Keratinocyte (primary cell): ENCODE measurements at regions not wholly inside any gene's neighbourhood (a gene's known extent, or its start where the extent isn't known, plus 50 kb on each side); places are given as distances from the start of the nearest gene placed in this dataset.

Experiments
- DNase-seq: peaks from one replicate; pipeline ENCODE4 v3.0.0-alpha.2; 2011; ENCODE audit warnings: low read depth, missing footprints, low spot score
- FAIRE-seq: peaks from 2 replicates; lab custom pipeline; 2011; peaks lifted over from hg19 to GRCh38; lab: Jason Lieb, UNC
- H2AFZ ChIP-seq: 2 replicates; pipeline ENCODE4 v1.6.0; 2012; ENCODE audit warnings: low read length, control low read depth, inconsistent platforms; ENCODE audit not compliant: control insufficient read depth
- H3K27ac ChIP-seq: 2 replicates; pipeline ENCODE4 v1.5.1; 2011; ENCODE audit warnings: low read length; ENCODE audit not compliant: control insufficient read depth, insufficient read depth
- H3K27me3 ChIP-seq: 3 replicates; pipeline ENCODE4 v1.6.0; 2011; ENCODE audit warnings: low read length; ENCODE audit not compliant: control insufficient read depth, insufficient read depth; ENCODE audit errors: extremely low read depth
- H3K36me3 ChIP-seq, 2 experiments: 2 replicates in 1 of 2; 3 replicates in 1 of 2; pipeline ENCODE4 v1.5.1; 2011; ENCODE audit warnings: low read length in 2 of 2, mild to moderate bottlenecking in 1 of 2; ENCODE audit not compliant: control insufficient read depth in 2 of 2, insufficient read depth in 2 of 2; ENCODE audit errors: extremely low read depth in 1 of 2
- H3K4me1 ChIP-seq: 3 replicates; pipeline ENCODE4 v1.5.1; 2011; ENCODE audit warnings: low read length; ENCODE audit not compliant: control insufficient read depth, insufficient read depth; ENCODE audit errors: extremely low read depth
- H3K4me2 ChIP-seq: 3 replicates; pipeline ENCODE4 v1.6.0; 2011; ENCODE audit warnings: low read depth, low read length; ENCODE audit not compliant: control insufficient read depth, insufficient read depth; ENCODE audit errors: extremely low read depth
- H3K4me3 ChIP-seq, 3 experiments: fragments of 200-600 bp in 1 of 3; sonication (generic) in 1 of 3; 2 replicates in 2 of 3; 3 replicates in 1 of 3; pipeline ENCODE4 v1.5.1; 2011 to 2016; ENCODE audit warnings: low read length in 3 of 3, mild to moderate bottlenecking in 3 of 3, control low read depth in 2 of 3, inconsistent platforms in 1 of 3, low read depth in 1 of 3, mixed read lengths in 1 of 3, mixed run types in 1 of 3, moderate library complexity in 1 of 3; ENCODE audit not compliant: control insufficient read depth in 2 of 3, insufficient read depth in 2 of 3; ENCODE audit errors: extremely low read depth in 1 of 3
- H3K79me2 ChIP-seq: 2 replicates; pipeline ENCODE4 v1.6.0; 2012; ENCODE audit warnings: low read length; ENCODE audit not compliant: control insufficient read depth, insufficient read depth
- H3K9ac ChIP-seq: 3 replicates; pipeline ENCODE4 v1.6.0; 2011; ENCODE audit warnings: low read length; ENCODE audit not compliant: control insufficient read depth, insufficient read depth; ENCODE audit errors: extremely low read depth
- H3K9me1 ChIP-seq: 3 replicates; pipeline ENCODE4 v1.6.0; 2011; ENCODE audit warnings: low read length; ENCODE audit not compliant: control insufficient read depth, insufficient read depth; ENCODE audit errors: extremely low read depth
- H3K9me3 ChIP-seq: 2 replicates; pipeline ENCODE4 v1.5.1; 2012; ENCODE audit warnings: low read depth, low read length; ENCODE audit not compliant: control insufficient read depth
- H4K20me1 ChIP-seq: 3 replicates; pipeline ENCODE4 v1.6.0; 2011; ENCODE audit warnings: low read length; ENCODE audit not compliant: control insufficient read depth, insufficient read depth; ENCODE audit errors: extremely low read depth
- EZH2 ChIP-seq: IDR thresholded peaks from one replicate; pipeline ENCODE4 v1.6.1; 2012; ENCODE audit warnings: inconsistent platforms, mild to moderate bottlenecking, low read length, moderate library complexity
- dilution Hi-C: fragments of 300-500 bp; cut with MboI; formaldehyde crosslinking; loops from one replicate; pipeline ENCODE4 v1.7.0; 2020; ENCODE audit warnings: low sequenced_read_pairs; ENCODE audit not compliant: extremely low pct_ligation_motif_present
- TF ChIP-seq, protein P1 (sequence below), 3 experiments: IDR thresholded peaks in 1 of 3; conservative IDR thresholded peaks in 1 of 3; optimal IDR thresholded peaks in 1 of 3; 2 replicates in 2 of 3; 3 replicates in 1 of 3; pipeline versions ENCODE3 to v1.5.1; 2011; ENCODE audit warnings: low read length in 3 of 3, mild to moderate bottlenecking in 3 of 3, moderate library complexity in 2 of 3, control low read depth in 1 of 3, inconsistent platforms in 1 of 3; ENCODE audit not compliant: insufficient read depth in 2 of 3; ENCODE audit errors: extremely low read depth in 1 of 3

DNA sequence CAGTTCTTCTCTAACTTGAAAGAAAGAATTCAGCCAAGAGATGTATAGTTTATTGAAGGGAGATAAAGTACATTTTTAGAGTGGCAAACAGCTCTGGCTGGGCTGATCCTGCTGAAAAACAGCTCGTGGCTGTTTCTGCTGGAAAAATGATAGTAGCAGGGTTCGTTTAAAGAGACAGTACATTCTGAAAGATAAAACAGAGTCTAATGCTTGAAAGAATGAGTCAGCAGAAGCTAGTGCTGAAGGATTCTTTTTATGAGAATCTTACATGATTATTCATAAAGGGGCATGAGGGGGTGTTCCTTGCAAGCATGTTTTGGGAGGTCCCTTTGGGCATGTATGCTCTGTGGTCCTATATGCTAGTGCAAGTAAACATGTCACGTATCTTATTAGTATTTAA, 790.0 kb downstream of the PCDH18 start:
- Histone ChIP-seq H3K27ac (no peak overlapping the region), H3K4me2 (no peak overlapping the region), H3K79me2 (no peaks in the 10 kb centered on the region), H3K9ac (no peak overlapping the region), H4K20me1 (no peaks in the 10 kb centered on the region), H3K9me1 (no peaks in the 10 kb centered on the region), H2AFZ (no peak overlapping the region), H3K36me3 (no peaks in the 10 kb centered on the region), H3K27me3 (no peaks in the 10 kb centered on the region), H3K4me1 (no peaks in the 10 kb centered on the region), H3K4me3 (no peak overlapping the region), H3K9me3 (no peaks in the 10 kb centered on the region)
- DNase-seq (no peak), FAIRE-seq (no peak)
- dilution Hi-C loops: no loop called here
- TF ChIP-seq, protein P1, sequence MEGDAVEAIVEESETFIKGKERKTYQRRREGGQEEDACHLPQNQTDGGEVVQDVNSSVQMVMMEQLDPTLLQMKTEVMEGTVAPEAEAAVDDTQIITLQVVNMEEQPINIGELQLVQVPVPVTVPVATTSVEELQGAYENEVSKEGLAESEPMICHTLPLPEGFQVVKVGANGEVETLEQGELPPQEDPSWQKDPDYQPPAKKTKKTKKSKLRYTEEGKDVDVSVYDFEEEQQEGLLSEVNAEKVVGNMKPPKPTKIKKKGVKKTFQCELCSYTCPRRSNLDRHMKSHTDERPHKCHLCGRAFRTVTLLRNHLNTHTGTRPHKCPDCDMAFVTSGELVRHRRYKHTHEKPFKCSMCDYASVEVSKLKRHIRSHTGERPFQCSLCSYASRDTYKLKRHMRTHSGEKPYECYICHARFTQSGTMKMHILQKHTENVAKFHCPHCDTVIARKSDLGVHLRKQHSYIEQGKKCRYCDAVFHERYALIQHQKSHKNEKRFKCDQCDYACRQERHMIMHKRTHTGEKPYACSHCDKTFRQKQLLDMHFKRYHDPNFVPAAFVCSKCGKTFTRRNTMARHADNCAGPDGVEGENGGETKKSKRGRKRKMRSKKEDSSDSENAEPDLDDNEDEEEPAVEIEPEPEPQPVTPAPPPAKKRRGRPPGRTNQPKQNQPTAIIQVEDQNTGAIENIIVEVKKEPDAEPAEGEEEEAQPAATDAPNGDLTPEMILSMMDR (optimal IDR thresholded peaks at IDR 0.05 in 1 of 3, IDR thresholded peaks at IDR 0.05 in 1 of 3, conservative IDR thresholded peaks at IDR 0.05 in 1 of 3; ENCODE audit: extremely low read depth in 1 of 3, insufficient read depth in 2 of 3, low read length in 3 of 3): no peak
- no peak for TF ChIP-seq EZH2

DNA sequence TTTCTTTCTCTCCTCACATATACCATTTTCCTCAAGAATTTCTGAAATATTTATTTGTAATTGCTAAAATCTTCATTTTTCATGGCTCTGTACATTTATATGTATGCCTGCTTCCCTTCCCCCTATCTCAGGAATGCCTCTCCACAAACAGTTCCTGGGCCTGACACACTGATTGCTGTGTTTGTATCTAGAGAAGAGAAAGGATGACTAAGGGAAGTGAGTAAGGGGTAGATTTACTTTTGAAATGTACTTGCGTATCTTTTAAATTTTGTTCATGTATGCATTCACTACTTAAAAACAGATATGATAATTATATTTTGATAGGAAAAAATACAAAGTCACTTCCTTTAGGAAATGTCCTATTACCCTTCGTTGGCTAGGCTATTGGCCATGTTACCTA, 790.8 kb downstream of the PCDH18 start:
- no peak for TF ChIP-seq EZH2
- TF ChIP-seq, protein P1 (optimal IDR thresholded peaks at IDR 0.05 in 1 of 3, IDR thresholded peaks at IDR 0.05 in 1 of 3, conservative IDR thresholded peaks at IDR 0.05 in 1 of 3; ENCODE audit: extremely low read depth in 1 of 3, insufficient read depth in 2 of 3, low read length in 3 of 3): no peak
- Histone ChIP-seq H3K4me2 (no peak overlapping the region), H3K9ac (no peak overlapping the region), H3K79me2 (no peaks in the 10 kb centered on the region), H3K27ac (no peak overlapping the region), H3K4me3 (no peak overlapping the region), H3K27me3 (no peaks in the 10 kb centered on the region), H2AFZ (no peak overlapping the region), H3K9me3 (no peaks in the 10 kb centered on the region), H3K36me3 (no peaks in the 10 kb centered on the region), H3K9me1 (no peaks in the 10 kb centered on the region), H3K4me1 (no peaks in the 10 kb centered on the region), H4K20me1 (no peaks in the 10 kb centered on the region)
- no peak for FAIRE-seq
- no peak for DNase-seq
- dilution Hi-C loops: no loop called here
